Heart left ventricle (tissue), 13 donors: ENCODE measurements at regions not wholly inside any gene's neighbourhood (a gene's known extent, or its start where the extent isn't known, plus 50 kb on each side); places are given as distances from the start of the nearest gene placed in this dataset.

Source experiments
- CTCF ChIP-seq, 12 donors: fragments of 200-600 bp; sonication (generic) in 4 of 12; IDR thresholded peaks; one replicate each; pipeline versions ENCODE4 v1.5.0 to v1.8.0; 2018 to 2022; ENCODE audit warnings: antibody characterized with exemption in 12 of 12, mild to moderate bottlenecking in 5 of 12
- POLR2A ChIP-seq, 2 donors: fragments of 450-650 bp; IDR thresholded peaks; one replicate each; pipeline ENCODE4 v1.6.1; 2017; ENCODE audit warnings: antibody characterized with exemption in 2 of 2, mild to moderate bottlenecking in 2 of 2, moderate library complexity in 2 of 2
- donor health status: ischemic (EF 13 %, LVEDD 7.1; RV severe dilation, severe dysfunction).
- donor health status: DM: no; HTN: yes; CAD: no.
- donor health status: DM: no; HTN: no; CAD: no.
- donor health status: ischemic (EF 25% LVEDD 6.9; RV normal size, moderate dysfunction).
- donor health status: ischemic (EF 25% LVEDD 5.7; RV mildly dilated, moderate dysfunction).
- donor health status: ischemic (EF 35%, LVEDD 5.7; RV mildly dilated, moderate dysfunction).
- donor health status: nonischemic (EF 11% LVEDD 7.7; RV severe dilation, severe dysfunction).
- donor health status: DM: yes; HTN: yes; CAD: no.
- donor health status: PGD.
- donor health status: ischemic (EF 29% LVEDD 5.4; RV normal size, mild dysfunction).
- donor health status: nonischemic (EF 23%, LVEDD 6.1; RV moderate dilation, normal function).

DNA sequence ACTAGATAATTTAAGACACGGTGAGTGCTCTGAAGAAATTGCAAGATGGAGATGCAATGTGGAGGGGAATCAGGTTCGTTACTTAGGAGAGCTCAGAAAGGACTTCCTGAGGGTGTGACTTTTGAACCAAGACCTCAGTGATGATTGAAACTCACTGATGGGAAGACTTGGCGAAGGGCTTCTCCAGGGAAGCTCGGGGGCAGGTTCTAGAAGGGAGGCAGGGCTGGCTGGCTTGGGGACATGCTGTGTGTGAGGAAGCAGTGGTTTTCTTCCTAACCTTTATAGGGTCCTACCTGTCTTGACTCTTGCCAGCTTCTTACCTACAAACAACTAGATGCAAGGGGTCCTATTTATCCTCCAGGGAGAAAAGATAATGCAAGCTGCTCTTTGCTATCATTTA, 637.9 kb downstream of the ACTR3B start:
- TF ChIP-seq CTCF (IDR thresholded peaks at IDR 0.05) (no peak), POLR2A (IDR thresholded peaks at IDR 0.05) (no peak)
